GM19438 (cell line): ENCODE measurements at regions not wholly inside any gene's neighbourhood (a gene's known extent, or its start where the extent isn't known, plus 50 kb on each side); places are given as distances from the start of the nearest gene placed in this dataset.

Experiments
- ATAC-seq: cut with Tn5 transposase; IDR thresholded peaks from one replicate; pipeline ENCODE4 v1.9.1; 2021; ENCODE audit warnings: low read depth; ENCODE audit not compliant: unreplicated experiment

DNA sequence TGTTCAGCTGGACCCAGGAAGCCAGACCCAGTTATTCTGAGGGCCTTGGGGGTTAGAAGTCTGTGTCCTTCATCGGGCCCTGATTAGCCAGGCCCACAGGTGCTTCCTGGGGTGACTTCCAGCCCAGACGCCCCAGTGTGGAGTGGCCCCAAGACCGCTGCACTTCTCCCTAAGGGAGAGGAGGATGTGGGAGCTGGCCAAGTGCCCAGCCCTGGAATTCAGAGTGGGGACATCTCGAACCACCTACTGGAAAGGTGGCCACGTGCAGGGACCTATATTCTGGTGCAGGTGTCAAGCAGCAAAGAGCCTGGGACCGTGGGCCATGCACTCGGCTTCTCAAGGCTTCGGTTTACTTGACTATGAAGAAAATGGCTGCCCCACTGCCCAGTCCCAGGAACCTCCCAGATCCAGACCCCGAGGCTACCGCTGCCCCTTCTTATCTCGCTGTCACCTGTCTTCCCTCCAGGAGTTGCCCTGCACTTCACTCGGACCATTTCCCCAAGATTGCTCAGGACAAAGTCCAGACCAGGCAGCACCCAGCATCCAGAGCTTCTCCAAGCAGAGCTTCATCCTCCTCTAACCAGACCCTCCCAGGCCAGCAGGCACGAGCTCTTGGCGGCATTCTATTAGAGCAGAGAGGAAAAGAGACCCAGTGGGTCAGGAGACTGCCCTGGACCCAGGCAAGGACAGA lies 142.8 kb upstream of the ID2 start:
- ATAC-seq, result no peak

DNA sequence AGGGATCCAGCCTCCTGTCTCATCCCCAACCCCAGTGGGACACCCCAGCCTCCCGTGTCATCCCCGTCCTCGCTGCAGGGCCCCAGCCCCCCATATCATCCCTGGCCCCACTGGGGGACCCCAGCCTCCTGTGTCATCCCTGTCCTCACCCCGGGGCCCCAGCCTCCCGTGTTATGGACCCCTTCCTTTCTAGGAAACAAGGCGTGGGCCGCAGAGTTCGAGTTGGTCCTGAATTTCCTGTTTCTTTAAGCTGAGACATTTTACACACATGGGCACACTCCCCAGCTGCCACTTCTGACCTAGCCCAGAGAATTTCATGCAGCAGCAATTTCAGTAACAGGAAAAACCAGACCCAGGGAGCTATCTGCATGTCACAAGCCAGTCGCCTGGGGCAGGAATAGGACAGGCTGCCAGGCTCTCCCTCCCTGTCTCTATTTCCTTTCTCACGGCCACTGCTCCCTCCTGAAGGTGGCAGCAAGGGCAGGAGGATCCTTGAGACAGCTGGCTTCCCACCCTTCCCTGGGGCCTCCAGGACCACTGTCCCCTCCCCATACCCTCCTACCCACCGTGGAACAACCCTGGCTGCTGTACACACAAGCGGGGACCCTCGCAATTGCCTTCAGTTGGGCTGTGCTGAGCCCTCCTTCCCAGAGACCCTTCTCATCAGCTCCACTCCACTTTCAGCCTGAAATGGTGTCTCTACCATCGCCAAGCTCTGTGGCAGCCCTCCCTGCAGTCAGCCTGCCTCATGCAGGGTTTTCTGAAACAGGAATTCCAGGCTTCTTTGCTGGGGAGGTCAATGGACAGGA lies 141.9 kb upstream of the ID2 start:
- no peak for ATAC-seq

DNA sequence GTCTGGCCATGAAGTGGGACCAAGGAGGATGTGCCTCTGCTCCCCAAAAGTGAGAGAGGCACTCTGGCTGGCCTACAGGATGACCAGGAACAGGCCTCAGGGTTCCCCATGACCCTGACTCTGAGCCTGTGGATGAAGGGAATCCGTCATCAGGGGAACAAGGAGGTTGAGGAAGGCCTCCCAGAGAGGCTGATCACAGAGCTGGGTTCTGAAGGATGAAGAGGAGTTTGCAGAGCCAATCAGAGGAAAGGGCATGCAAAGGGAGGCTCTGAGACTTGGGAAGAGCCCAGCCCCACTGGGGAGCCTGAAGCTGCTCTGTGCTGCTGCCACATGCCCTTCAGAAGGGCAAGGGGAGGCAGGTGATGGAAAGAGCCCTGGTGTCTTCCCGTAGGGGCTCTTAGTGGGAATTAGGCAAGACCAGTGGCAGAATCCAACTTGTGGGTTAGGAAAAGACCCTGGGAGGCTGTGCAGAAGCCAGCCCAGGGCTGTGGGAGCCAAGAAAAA lies 141.3 kb upstream of the ID2 start:
- ATAC-seq, result no peak

DNA sequence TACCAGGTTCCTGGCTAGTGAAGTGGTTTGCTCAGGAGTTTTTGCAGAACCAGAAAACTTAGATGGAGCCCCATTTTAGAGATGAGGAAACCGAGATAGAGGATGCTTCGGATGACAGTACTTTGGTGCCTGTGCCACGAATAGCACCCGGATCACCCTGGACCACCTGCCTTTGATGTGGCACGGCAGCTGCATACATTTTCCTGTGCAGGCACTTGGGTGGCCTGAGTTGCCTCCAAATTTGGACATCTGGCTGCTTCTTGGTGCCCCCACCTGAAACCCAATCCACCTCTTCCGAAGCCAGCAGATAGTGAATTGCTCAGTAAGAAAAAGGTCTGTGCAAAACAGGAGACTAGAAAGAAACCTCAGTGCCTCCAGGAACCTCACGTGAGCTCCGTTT lies 140.6 kb upstream of the ID2 start:
- ATAC-seq, result no peak

DNA sequence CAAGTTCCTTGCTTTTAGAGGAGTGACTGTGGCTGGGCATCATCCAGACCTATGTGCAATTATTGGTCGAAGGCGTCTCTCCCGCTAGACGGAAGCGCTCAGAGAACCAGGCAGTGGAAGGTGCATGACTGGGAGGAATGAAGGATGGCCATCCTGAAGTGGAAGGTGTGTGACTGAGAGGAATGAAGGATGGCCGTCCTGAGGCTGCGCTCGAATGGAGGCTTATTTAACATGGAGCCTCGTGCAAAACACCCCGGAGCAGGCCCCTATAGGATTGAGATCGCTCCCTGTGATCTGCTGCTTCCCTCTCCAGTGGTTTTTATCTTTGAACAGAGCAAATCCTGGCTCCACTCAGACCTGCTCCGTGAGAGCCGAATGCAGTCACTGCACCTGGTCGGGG lies 140.2 kb upstream of the ID2 start:
- no peak for ATAC-seq

DNA sequence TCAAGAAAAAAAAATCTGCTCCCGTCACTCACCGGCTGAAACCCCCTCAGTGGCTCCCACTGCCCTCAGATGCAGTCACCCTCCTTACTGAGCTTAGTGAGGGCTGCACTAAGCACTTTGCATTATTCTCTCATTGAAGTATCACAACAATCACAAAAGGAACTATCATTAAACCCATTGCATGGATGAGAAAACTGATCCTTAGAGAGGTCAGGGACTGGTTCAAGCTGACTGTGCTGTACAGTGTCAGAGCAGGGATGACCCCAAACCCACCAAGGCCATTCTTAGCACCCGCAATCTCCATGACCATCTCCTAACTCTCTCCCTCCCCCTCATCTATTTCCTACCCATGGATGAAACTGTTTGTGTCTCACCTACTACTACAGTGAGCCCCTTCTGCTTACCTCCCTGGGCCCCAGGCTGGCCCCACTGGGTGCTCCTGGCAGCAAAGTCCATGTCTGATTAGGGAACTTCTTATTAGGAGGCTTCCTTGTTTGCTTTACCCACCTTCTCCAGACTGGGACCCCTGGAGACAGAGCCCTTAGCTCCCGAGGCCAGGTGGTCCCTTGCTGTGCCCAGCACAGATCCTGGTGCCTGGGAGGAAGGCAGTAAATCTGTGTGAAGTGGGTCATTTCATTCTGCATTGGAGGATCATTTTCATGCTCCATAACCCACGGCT lies 139.3 kb upstream of the ID2 start:
- ATAC-seq, result no peak

DNA sequence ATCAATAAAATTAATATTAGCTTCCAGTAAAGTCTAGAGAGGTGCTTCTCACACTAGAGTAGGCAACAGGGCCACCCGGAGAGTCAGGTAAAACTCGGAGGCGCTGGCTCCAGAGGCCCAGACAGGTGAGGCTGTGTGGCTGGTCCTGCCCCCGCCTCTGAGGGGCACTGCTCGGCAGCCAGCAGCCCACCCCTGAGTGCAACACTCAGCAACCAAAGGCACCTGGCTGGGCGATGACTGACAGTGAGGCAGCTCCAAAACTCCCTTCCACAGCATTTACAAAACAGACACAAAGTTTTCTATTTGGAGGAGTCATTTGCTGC lies 138.8 kb upstream of the ID2 start:
- ATAC-seq, result peak; percentile 10

DNA sequence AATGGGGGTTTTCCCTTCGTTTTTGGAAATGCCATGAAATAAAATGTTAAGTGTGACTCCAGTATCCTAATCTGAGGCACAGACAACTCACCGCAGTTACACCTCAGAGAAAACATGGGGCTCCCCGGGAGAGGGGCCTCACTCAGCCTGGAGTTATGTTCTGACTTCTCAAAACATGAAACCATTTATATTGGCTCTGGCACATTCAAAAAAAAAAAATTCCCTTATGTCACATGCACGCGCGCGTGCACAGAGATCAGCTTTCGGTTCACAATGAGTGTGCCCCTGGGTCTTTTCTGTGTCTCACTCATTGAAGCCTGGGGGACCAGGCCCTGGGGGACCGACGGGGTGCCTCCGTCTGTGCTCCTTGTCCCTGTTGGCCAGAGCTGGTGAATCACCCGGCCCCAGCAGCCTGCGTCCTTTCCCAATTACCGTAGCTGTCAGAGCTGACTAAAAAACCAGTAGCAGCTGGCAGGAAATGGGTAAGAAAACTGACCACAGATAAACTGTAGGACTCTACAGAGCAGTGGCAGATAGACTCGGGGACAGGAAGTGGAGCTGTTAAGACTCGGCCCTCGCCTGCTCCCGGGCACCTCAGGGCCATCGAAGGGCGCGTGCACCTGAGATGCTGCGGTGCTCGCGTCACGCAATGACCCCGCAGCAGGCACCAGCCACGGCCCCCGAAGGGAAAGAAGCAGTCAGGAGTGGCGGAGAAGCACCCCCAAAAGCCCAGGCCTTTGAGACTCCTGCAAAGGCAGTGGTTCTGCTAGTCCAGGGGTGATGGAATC lies 138.3 kb upstream of the ID2 start:
- ATAC-seq, result peak; percentile 73

DNA sequence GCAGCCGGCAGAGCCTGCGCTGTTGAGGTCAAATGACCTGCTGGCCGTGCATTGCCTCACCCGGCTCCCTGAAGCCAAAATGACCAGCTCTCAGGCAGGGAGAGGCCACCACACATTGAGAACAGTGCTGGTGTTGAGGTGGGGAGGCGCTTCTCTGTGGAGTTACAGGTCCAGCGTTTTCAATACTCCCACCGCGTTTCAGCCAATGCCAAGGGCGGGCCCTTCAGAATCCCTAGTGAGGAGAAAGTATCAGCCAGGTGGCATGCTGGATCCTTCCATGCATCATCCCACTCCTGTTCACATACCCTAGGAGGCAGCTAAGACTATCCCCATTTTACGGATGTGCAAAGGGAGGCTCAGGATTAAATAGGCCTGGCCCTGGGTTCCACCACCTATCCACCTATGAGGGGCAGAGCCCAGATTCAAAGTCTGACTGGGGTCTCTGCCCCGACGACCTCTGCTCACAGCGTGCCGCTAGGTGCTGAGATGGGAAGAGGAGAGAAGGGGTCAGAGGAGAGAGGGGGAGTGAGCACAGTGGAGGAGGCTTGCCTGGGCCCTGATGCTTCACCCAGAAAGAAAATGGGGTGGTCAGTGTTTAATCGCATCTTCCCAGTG lies 137.6 kb upstream of the ID2 start:
- ATAC-seq, result no peak

DNA sequence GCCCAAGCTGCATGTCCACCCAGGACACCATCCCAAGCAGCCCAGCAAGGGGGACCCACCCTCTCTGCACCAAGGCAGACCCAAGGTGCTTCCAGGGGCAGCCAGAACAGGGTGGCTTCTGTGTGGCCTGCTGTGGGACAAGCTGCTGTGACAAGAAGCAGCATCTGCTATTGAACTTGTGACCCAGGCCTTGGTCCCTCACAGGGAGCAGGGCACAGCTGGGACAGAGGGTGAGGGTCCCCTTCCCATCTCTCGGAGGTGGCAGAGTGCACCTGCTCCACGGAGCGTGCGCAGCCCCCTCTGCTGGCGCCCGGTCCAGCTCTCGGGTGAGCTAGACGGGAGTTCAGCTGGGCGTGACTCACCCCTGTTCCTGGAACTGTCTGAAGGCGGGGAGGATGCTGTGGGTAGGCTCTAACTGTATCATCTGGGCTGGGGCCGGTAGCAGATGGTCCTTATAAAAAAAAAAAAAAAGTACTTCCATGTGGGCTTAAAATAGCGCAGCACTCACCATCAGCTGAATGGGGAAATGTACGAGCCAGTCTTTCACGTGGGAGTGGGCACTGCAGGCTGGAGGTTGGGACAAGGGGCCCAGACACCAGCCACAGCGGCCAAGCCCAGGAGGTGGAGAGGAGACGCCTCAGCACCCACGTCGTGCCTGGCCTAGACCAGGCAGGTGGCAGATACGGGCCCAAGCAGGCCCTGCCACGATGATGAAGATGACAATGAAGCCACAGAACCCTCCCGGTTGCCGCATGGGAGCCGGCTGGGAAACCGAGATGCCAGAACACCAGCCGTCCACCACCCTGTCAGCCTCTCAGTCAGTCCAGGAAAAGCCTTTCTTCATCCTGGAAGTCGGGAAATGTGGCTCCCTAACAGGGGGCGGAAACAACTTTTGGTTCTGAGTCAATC lies 136.8 kb upstream of the ID2 start:
- ATAC-seq, result peak; percentile 44

DNA sequence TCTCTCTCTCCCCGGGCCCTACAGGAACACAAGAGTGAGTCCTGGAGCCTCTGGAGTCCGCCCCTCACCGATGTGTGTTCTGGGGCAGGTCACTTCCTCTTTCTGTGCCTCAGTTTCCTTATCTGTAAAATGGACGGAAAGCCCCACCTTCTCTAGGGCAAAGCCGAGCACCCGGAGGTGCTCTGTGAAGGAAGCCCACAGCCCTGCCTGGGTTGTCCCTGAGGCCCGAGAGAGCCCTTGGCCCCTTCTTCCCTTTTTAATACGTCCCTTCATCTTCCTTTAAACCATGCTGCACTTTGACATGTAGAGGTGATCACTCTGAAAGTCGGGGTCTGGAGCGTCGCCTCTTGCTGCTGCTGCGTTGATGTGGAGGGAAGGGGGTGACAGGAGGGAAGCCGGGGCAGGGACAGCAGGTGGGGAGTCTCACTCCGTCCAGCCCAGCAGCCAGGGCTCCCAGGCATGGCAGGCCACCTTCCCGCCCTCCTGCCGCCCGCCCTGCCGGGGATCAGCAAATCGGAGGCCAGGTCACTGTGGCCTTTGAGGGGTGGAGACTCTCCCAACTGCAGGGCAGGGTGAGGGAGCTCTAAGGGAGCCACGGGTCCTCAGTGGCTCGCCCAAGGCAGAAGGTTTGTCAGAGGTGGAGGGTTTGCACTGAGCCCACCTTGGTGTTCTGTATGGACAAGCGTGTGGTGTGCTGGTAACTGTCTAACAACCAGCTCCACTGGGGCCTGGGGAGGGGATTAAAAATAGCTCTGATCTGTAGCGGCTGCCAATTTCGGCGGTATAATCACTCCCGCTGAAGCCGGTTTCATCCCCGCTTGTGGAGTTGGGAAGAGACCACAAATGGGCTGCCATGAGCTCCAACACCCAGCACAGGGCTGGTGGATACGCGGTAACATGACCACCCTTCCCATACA lies 135.9 kb upstream of the ID2 start:
- ATAC-seq, result no peak

DNA sequence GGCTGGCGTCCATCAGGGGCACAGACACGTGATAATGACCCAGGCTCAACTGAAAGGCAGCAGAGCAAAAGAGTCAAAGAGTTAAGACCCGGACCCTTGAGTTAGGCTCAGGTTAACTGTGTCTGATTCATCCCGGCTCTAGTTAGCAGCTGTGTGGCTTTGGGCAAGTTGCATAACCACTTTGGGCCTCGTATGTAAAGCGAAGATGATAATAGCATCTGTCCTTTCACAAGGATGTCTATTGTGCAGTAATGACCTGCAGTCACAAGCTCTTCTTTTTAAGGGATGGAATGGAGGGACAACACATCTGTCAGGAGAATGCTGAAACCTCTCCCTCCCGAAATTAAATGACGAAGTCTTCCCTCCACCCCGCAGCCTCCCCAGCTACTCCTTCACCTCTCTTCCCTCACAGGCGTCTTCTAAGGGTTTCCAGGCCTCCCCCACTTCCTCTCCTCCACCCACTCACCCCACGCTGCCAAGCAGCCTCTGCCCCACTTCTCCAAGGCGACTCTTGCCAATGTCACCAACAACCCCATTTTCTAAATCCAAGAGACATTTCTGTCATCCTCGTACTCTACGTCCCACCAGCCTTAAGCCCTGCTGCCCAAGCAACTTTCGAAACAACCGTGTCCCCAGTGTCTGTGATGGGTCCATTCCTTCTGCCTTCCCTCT lies 135.1 kb upstream of the ID2 start:
- ATAC-seq, result no peak

DNA sequence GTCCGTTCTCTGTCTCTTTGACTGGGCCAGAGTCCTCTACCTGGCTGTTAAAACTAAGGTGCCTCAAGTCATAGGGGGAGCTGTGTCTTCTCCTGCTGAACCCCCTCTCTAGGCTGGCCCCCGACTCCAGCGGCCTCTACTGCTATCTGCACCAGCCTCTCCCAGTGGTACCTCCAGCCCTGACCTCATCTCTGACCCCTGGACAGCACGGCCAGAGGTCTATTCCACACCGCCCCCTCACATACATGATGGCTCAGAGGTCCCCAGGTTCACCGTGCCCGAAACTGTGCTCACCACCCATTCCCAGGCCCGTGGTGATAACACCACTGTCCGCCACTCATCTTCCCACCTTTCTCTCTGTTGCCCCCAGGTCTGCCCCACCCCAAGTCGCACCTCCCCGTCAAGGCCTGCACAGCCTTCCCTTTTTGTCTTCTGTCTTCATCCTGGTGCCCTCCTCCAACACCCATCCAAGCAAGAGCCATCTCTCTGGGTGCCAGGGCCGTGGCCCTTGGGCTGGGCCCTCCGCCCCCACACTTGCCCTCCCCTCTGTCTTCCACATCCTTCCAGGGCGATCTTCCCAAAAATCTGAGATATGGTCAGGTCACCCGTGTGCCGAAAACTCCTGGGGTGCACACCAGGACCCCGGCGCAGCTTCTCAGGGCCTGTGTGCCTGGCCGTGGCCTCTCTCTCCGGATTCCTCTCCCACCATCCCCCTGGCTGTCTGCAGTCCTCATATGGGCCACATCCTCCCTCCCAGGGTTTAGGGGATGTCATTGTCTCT lies 134.4 kb upstream of the ID2 start:
- no peak for ATAC-seq

DNA sequence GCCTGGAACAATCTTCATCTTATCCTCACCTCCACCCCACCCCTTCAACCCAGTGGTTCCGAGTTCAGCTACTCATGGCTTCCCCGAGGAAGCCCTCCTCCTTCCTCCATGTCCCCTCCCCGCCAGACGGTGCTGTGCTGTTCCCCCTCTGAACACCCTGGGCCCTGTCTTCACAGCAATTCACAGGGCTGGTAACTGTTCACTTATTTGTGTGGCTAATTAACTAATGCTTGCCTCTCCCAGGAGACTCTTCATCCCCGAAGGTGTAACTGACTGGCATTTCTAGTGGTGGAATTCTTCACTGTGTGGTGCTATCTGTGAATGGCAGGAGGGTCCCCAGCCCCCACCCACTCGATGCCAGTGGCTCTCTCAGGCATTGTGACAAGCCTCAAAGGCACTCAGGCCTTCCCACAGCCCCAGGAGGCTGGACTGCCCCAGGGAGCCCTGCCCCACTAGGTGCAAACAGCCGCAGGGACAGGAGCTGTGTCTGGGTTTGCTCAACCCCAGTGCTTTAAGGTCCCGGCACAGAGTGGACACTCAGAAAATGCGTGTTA lies 133.7 kb upstream of the ID2 start:
- no peak for ATAC-seq

DNA sequence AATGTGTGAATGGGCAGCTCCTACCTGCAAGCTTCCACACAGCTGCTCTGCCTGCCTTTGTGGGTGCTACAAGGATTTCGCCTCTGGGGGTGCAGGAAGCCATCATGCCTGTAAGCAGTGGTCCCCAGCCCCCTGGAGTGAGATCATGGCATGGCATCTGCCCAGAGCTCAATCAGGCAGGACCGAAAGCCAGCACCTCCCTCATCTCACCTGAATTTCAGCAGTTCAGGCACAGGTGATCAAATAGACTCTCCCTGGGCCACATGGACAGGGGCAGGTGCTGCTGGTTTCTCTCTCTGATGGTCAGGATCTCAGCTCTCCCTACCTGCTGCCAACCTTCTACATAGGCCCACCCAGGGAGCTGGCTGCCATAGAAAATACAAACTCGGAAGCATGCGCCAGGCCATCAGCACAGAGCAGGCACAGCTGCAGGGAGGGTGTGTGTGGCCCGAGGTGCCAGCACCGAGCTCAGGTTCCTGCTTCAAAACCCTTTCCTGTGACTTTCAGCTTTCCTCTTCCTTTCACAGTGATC lies 133.2 kb upstream of the ID2 start:
- no peak for ATAC-seq

DNA sequence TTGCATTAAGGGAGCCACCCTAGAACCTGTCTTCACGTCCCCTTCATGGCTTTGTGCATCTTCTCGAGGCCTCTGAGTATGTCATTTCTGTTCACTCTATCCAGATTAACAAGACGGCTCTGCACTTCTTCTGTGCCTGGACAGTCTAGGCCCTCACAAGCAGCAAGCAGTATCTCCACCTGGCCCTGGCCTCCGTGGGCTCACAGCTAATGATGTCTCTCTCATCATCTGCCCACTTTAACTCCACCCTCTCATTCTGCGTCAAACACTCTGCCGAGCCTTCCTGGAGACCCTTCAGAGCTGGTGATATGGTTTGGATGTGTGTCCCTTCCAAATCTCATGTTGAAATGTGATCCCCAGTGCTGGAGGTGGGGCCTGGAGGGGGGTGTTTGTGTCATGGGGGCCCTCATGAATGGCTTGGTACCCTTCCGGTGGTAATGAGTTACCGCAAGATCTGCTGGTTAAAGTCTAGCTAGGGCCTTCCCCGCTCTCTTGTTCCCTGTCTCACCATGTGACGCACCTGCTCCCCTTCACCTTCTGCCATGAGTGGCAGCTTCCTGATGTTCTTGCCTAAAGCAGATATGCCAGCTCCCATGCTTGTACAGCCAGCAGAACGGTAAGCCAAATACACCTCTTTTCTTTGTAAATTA lies 132.5 kb upstream of the ID2 start:
- no peak for ATAC-seq
